HG03045 (cell line): ENCODE measurements at regions not wholly inside any gene's neighbourhood (a gene's known extent, or its start where the extent isn't known, plus 50 kb on each side); places are given as distances from the start of the nearest gene placed in this dataset.

ENCODE experiments used
- ATAC-seq: cut with Tn5 transposase; IDR thresholded peaks from one replicate; pipeline ENCODE4 v1.9.1; 2021; ENCODE audit warnings: mild to moderate bottlenecking, moderate library complexity; ENCODE audit not compliant: unreplicated experiment

- ATAC-seq, result no peak
Observed at GRCh38 chr10:124288486-124288885, 130.2 kb downstream of the OAT start.

GRCh38 chr10:124287791-124288190 lies 130.9 kb downstream of the OAT start:
- ATAC-seq, result no peak

- ATAC-seq, result no peak
Observed at GRCh38 chr10:124287071-124287685, 131.5 kb downstream of the OAT start.

- no peak for ATAC-seq
Observed at GRCh38 chr10:124286621-124287020, 132.1 kb downstream of the OAT start.

- peak; percentile 58 for ATAC-seq
Observed at GRCh38 chr10:124285587-124286527, 132.9 kb downstream of the OAT start.

GRCh38 chr10:124283949-124284250 lies 134.8 kb downstream of the OAT start:
- ATAC-seq, result no peak

GRCh38 chr10:124283215-124283948 lies 135.3 kb downstream of the OAT start:
- ATAC-seq, result no peak

GRCh38 chr10:124282326-124282725 lies 136.4 kb downstream of the OAT start:
- no peak for ATAC-seq

- ATAC-seq, result no peak
Observed at GRCh38 chr10:124281666-124282065, 137.1 kb downstream of the OAT start.

GRCh38 chr10:124280916-124281315 lies 137.8 kb downstream of the OAT start:
- ATAC-seq, result no peak

- ATAC-seq, result no peak
Observed at GRCh38 chr10:124279882-124280281, 138.8 kb downstream of the OAT start.

GRCh38 chr10:124279298-124279697 lies 139.4 kb downstream of the OAT start:
- ATAC-seq, result no peak

- ATAC-seq, result no peak
Observed at GRCh38 chr10:124278356-124278755, 140.4 kb downstream of the OAT start.

GRCh38 chr10:124273141-124273540 lies 145.6 kb downstream of the OAT start:
- no peak for ATAC-seq

GRCh38 chr10:124271676-124272075 lies 147.0 kb downstream of the OAT start:
- no peak for ATAC-seq

- no peak for ATAC-seq
Observed at GRCh38 chr10:124270530-124271327, 148.0 kb downstream of the OAT start.

- ATAC-seq, result no peak
Observed at GRCh38 chr10:124268976-124269375, 149.7 kb downstream of the OAT start.

GRCh38 chr10:124267911-124268549 lies 150.7 kb downstream of the OAT start:
- ATAC-seq, result no peak

GRCh38 chr10:124267231-124267885 lies 151.4 kb downstream of the OAT start:
- no peak for ATAC-seq
